ENCODE measurements at regions not wholly inside any gene's neighbourhood (a gene's known extent, or its start where the extent isn't known, plus 50 kb on each side); places are given as distances from the start of the nearest gene placed in this dataset.

DNA sequence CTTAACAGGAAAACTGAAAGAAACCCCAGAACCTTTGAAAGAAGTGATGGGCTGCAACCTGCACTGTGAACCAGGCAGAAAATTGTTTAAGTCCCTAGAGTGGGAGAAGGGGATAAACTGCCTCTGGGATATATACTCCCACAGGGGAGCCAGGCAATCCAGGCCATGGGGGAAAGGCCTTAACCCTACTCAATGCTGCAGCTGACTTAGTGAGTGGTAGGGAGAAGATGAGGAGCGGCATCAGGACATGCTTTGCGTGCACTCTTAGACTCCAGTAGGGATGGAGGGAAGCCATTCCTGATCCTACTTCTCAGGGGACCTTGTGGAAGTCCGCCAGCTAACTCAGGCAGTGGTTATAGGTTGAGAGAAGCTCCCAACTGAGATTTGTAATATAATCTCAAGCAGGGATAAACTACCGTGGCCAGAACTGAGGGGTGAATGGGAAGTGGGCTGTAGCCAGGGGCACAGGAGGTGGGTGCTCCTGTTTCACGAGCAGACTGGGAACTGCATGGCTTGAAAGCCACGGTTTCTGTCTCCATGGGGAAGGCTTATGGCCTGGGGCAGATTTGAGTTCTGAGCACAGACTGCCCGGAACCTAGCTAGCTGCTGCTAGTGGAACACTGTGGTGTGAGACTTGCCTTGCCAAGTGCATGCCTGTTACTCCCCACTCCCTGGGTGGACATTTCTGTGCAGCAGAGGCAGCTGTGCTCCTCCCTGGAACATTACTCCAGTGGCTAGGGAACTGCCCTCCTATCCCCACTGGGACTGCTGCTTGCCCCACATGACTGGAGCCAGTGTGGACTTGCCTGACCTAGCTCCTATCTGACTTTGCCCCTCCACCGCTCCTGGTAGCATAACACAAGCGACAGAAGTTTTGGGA lies 119.2 kb upstream of the SCAF11 start:
- 90 to 95% methylated on average over 8 to 9 of the region's 9 CpGs for WGBS, 2 donors
- no peaks in the 10 kb centered on the region for H3K4me1 ChIP-seq
- H3K4me3 ChIP-seq = no peak overlapping the region
- H3K9me3 ChIP-seq = no peaks in the 10 kb centered on the region
- H3K27me3 ChIP-seq = no peaks in the 10 kb centered on the region
- no peak for DNase-seq
- H3K27ac ChIP-seq = no peak overlapping the region
- intact Hi-C loops (cut with DNase I; ENCODE audit: low total_unique reads) = no loop called here
- TF ChIP-seq, protein P1, sequence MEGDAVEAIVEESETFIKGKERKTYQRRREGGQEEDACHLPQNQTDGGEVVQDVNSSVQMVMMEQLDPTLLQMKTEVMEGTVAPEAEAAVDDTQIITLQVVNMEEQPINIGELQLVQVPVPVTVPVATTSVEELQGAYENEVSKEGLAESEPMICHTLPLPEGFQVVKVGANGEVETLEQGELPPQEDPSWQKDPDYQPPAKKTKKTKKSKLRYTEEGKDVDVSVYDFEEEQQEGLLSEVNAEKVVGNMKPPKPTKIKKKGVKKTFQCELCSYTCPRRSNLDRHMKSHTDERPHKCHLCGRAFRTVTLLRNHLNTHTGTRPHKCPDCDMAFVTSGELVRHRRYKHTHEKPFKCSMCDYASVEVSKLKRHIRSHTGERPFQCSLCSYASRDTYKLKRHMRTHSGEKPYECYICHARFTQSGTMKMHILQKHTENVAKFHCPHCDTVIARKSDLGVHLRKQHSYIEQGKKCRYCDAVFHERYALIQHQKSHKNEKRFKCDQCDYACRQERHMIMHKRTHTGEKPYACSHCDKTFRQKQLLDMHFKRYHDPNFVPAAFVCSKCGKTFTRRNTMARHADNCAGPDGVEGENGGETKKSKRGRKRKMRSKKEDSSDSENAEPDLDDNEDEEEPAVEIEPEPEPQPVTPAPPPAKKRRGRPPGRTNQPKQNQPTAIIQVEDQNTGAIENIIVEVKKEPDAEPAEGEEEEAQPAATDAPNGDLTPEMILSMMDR (IDR thresholded peaks at IDR 0.05) = no peak
- TF ChIP-seq POLR2A (IDR thresholded peaks at IDR 0.05) = no peak
- H3K36me3 ChIP-seq (ENCODE audit: low read depth, missing control alignments) = no peaks in the 10 kb centered on the region

DNA sequence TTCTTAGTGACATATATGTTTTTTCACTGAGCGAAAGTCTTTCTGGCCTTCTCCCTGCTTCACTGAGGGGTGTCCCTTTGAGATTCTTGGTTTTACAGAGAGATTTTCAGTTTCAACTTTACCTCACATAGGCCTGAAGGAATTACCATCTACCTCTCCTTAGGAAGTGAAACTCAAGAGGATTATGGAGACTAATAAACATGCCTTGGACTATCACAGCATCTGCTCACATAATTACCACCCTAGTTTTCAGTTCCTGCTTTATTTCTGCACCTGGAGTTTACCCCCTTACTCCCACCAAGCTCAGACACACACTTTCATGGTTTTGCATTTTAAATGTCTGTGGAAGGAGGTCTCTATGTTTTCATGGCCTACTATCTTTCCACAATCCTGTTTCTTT lies 118.3 kb upstream of the SCAF11 start:
- WGBS, 2 donors = 94 to 100% methylated on average over 1 of the region's 1 CpG
- H3K9me3 ChIP-seq = no peaks in the 10 kb centered on the region
- H3K27ac ChIP-seq = no peak overlapping the region
- TF ChIP-seq, protein P1 (IDR thresholded peaks at IDR 0.05) = no peak
- TF ChIP-seq POLR2A (IDR thresholded peaks at IDR 0.05) = no peak
- no peak overlapping the region for H3K4me3 ChIP-seq
- DNase-seq = no peak
- no peaks in the 10 kb centered on the region for H3K36me3 ChIP-seq (ENCODE audit: low read depth, missing control alignments)
- H3K27me3 ChIP-seq = no peaks in the 10 kb centered on the region
- H3K4me1 ChIP-seq = no peaks in the 10 kb centered on the region
- intact Hi-C loops (cut with DNase I; ENCODE audit: low total_unique reads) = no loop called here

DNA sequence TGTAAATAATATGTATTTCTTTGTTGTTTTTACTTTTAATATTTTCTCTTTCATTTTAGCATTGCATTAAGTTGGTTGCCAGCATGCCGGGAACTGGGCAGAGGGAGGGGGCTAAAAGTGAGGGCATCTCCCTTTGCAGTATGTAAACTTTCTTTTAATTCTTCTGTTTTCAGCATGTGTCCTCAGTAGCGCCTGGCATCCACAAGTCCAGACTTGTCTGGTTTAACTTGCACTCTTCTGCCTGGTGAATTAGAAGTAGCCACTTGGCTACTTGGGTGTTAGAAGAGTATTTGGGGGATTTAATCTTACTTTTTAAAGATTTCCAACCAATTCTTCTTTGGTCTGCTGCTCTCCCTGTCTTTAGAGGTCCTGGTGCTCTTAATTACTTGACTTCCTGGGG lies 117.2 kb upstream of the SCAF11 start:
- Histone ChIP-seq H3K4me1 (no peaks in the 10 kb centered on the region), H3K4me3 (no peak overlapping the region), H3K9me3 (no peaks in the 10 kb centered on the region), H3K27me3 (no peaks in the 10 kb centered on the region), H3K36me3 (ENCODE audit: low read depth, missing control alignments) (no peaks in the 10 kb centered on the region), H3K27ac (no peak overlapping the region)
- no peak for TF ChIP-seq POLR2A (IDR thresholded peaks at IDR 0.05)
- TF ChIP-seq, protein P1 (IDR thresholded peaks at IDR 0.05) = no peak
- no peak for DNase-seq
- intact Hi-C loops (cut with DNase I; ENCODE audit: low total_unique reads) = no loop called here
- WGBS, 2 donors = 92 to 96% methylated on average over 2 of the region's 2 CpGs

DNA sequence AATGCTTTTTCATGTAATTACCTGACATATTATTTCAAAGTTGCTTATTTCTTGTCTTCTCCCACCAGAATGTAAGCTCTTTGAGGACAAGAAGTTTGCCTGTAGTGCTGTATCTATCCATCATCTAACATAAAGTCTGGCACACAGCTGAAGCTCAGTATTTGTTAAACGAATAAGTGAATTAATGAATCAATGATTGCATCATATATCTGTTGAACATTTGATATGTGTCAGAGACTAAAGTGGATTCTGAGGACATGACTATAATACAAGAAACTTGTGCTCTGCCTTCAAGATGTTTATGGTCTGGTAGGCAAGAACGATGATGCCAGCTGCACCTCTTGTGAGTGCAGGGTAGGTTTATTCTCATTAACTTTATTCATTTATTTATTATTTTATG lies 115.4 kb upstream of the SCAF11 start:
- WGBS, 2 donors = 87 to 94% methylated on average over 2 of the region's 2 CpGs
- Histone ChIP-seq H3K4me1 (no peaks in the 10 kb centered on the region), H3K36me3 (ENCODE audit: low read depth, missing control alignments) (no peaks in the 10 kb centered on the region), H3K4me3 (no peak overlapping the region), H3K27ac (no peak overlapping the region), H3K9me3 (no peaks in the 10 kb centered on the region), H3K27me3 (no peaks in the 10 kb centered on the region)
- no peak for DNase-seq
- intact Hi-C loops (cut with DNase I; ENCODE audit: low total_unique reads) = no loop called here
- TF ChIP-seq, protein P1 (IDR thresholded peaks at IDR 0.05) = no peak
- TF ChIP-seq POLR2A (IDR thresholded peaks at IDR 0.05) = no peak
